ENCODE measurements at regions not wholly inside any gene's neighbourhood (a gene's known extent, or its start where the extent isn't known, plus 50 kb on each side); places are given as distances from the start of the nearest gene placed in this dataset.
A peak's percentile ranks its signal among the peaks of the same experiment; 100 is the strongest.

DNA sequence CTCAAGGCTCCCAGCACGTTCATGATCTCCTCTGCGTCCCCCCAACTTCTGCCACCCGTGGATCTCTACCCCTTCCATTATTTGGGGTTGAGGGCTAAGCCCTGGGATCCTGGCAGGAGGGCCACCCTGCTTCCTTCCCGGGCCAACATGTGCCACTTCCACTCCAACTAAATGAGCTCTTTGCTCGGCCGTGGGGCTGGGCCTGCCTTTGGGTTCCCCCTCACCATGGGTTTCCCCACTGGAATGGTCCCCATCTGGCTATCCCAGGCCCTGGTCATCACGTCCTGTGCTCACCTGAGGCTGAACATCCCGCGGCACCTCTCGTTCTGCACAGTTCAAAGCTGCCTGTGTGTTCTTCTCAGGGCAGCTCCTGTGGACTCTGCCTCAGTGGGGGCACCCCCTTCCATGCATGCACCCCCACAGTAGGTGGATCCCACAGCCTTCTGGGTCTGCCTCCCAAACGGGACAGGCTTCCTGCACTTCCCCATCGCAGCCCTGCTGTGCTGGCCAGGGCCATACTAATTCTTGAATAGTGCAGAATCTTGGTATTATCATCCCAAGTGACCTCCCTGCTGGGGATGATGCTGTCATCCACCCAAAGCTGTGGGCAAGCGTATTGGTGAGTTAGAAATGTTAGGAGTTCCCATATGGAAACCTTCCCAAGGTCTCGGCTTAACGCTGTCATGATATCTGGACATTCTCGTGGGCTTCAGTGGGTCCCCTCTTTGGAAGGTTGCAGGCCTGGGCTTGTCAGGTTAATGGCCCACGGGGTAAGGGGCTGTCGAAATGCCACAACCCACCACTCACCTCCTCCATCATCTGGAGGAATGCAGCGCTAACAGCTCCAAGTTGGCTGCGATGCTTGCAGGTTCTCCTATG, 150.5 kb upstream of the TWIST2 start:
- no peak for DNase-seq (ENCODE audit: low spot score in 2 of 2, unreplicated experiment in 2 of 2)
- peaks cover 2% of the 10 kb centered on the region for H3K27me3 Mint-ChIP-seq (ENCODE audit: low read depth)
- peaks cover 29% of the 10 kb centered on the region for H3K4me1 Mint-ChIP-seq
- no peak overlapping the region for H3K4me3 Mint-ChIP-seq
- H3K27ac Mint-ChIP-seq, result peak overlapping the region; percentile 34
- TF ChIP-seq, protein P1, sequence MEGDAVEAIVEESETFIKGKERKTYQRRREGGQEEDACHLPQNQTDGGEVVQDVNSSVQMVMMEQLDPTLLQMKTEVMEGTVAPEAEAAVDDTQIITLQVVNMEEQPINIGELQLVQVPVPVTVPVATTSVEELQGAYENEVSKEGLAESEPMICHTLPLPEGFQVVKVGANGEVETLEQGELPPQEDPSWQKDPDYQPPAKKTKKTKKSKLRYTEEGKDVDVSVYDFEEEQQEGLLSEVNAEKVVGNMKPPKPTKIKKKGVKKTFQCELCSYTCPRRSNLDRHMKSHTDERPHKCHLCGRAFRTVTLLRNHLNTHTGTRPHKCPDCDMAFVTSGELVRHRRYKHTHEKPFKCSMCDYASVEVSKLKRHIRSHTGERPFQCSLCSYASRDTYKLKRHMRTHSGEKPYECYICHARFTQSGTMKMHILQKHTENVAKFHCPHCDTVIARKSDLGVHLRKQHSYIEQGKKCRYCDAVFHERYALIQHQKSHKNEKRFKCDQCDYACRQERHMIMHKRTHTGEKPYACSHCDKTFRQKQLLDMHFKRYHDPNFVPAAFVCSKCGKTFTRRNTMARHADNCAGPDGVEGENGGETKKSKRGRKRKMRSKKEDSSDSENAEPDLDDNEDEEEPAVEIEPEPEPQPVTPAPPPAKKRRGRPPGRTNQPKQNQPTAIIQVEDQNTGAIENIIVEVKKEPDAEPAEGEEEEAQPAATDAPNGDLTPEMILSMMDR (IDR thresholded peaks at IDR 0.05; ENCODE audit: unreplicated experiment), result no peak
- no peaks in the 10 kb centered on the region for H3K9me3 Mint-ChIP-seq
- H3K36me3 Mint-ChIP-seq, result no peaks in the 10 kb centered on the region

DNA sequence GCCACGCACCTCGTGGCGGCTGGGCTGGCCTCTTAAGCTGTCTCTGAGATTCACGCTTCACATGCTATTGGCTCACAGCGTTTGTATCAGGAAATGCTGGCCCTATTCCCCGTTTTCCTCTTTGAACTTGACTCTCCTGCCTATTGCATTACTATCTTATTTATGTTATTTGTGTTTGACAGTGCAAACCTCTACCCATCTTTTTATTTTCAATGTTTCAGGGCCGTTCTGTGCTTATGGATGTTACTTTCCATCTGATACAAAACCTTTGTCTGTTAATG, 149.9 kb upstream of the TWIST2 start:
- DNase-seq (ENCODE audit: low spot score in 2 of 2, unreplicated experiment in 2 of 2), result no peak
- peaks cover 29% of the 10 kb centered on the region for H3K4me1 Mint-ChIP-seq
- TF ChIP-seq, protein P1 (IDR thresholded peaks at IDR 0.05; ENCODE audit: unreplicated experiment), result no peak

DNA sequence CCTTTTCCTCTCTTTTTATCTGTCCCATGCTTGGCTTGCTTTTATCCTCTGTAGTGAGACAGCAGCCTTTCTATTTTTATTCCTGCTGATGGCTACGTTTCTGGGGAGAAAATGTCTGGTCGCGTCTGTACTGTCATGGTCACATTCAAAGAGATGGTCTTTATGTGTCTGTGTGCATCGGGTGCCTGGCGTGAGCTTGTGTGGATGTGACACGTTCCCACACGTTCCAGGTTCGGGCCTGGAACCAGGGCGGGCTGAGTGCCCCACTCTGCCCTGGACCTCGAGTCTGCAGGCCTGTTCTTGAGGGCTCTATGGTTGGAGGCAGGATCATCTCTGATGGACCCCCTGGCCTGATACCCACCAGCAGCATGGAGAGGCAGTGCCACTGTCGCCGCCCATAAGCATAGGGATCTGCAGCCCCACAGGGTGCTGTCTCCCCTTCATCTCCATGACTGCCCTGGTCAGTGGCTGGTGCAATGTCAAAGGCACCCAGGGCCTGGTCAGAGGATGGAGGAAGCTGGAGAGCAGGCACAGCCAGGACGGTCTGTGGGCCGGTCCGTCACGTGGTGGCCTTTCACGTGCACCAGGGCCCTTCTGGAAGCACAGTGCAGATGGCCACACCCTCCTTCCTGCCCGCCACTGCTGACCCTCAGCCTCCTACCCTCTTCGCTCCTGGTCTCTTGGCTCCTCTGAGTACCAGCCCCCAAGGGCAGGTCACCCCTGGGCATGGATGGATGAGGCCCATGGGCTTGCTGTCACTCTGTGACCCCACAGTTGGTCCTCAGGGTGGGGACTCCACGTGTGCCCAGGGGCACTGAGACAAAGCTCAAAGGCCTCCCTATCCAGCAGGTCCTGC, 149.2 kb upstream of the TWIST2 start:
- TF ChIP-seq, protein P1 (IDR thresholded peaks at IDR 0.05; ENCODE audit: unreplicated experiment), result no peak
- Mint-ChIP-seq H3K36me3 (no peaks in the 10 kb centered on the region), H3K4me1 (peaks cover 29% of the 10 kb centered on the region), H3K9me3 (no peaks in the 10 kb centered on the region), H3K27ac (peak overlapping the region; percentile 13), H3K4me3 (no peak overlapping the region), H3K27me3 (ENCODE audit: low read depth) (peaks cover 2% of the 10 kb centered on the region)
- DNase-seq (ENCODE audit: low spot score in 2 of 2, unreplicated experiment in 2 of 2), result no peak

More for the DNA sequence above, 149.9 kb upstream of the TWIST2 start:
- H3K27me3 Mint-ChIP-seq (ENCODE audit: low read depth), result peaks cover 2% of the 10 kb centered on the region
- no peaks in the 10 kb centered on the region for H3K9me3 Mint-ChIP-seq
- no peaks in the 10 kb centered on the region for H3K36me3 Mint-ChIP-seq
- peak overlapping the region; percentile 13 for H3K27ac Mint-ChIP-seq
- no peak overlapping the region for H3K4me3 Mint-ChIP-seq

DNA sequence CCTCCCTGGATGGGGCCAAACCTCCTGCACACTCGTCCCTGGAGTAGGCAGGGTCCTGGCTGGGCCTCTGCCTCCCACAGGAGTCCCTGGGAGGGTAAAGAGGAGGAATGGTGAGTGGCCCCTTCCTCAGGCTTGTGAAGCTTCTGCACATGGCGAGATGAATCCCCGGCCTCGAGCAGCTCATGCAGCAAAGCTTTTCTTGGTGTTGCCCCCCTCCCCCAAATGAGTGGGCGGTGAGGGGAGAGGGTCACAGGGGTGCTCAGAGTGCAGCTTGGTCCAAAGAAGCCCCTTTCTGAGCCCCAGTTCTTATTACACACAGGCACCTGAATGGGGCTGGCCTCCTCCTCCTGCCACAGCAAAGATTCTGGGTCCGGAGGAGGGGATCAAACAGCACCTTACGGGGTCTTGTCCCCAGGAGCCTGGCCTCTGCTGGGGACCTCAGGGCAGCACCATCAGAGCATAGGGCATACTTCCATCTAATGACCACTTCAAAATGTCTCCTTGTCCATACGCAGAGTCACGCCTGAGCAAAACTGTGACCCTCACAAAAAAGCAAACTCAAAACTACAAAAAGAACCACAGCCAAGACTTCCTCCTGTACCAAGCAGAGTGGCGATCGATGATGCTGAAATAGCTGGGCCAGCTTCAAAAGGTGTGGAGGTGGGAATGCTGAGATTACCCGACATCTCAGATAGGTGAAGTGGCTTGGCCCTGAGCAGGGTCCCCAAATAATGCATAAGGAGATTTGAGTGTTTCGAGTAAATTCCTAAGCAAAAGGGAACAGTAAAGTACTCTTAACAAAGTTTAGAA, 148.4 kb upstream of the TWIST2 start:
- TF ChIP-seq, protein P1 (IDR thresholded peaks at IDR 0.05; ENCODE audit: unreplicated experiment), result no peak
- Mint-ChIP-seq H3K27me3 (ENCODE audit: low read depth) (peaks cover 2% of the 10 kb centered on the region), H3K4me3 (no peak overlapping the region), H3K27ac (peak overlapping the region; percentile 30), H3K4me1 (peaks cover 29% of the 10 kb centered on the region), H3K36me3 (no peaks in the 10 kb centered on the region), H3K9me3 (no peaks in the 10 kb centered on the region)
- no peak for DNase-seq (ENCODE audit: low spot score in 2 of 2, unreplicated experiment in 2 of 2)

DNA sequence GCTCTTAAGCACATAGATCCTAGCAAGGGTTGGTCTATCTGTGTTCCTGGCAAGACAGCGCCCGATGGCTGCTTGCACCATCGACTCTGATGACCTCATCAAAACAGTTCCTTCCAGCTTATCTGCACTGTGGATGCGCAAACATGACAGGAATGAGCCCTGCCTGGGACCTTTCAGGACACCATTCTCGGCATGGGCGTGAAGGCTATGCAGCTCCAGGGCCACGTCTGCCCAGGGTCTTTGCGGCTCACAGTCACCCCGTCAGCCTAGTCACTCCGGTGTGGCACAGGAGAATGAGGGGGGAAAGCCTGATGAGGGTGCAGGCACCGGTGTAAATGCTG, 147.8 kb upstream of the TWIST2 start:
- TF ChIP-seq, protein P1 (IDR thresholded peaks at IDR 0.05; ENCODE audit: unreplicated experiment), result no peak
- Mint-ChIP-seq H3K36me3 (no peaks in the 10 kb centered on the region), H3K4me3 (no peak overlapping the region), H3K9me3 (no peaks in the 10 kb centered on the region), H3K4me1 (peaks cover 25% of the 10 kb centered on the region), H3K27ac (peak overlapping the region; percentile 30), H3K27me3 (ENCODE audit: low read depth) (peaks cover 7% of the 10 kb centered on the region)
- DNase-seq (ENCODE audit: low spot score in 2 of 2, unreplicated experiment in 2 of 2), result no peak
